WTC11 (cell line): ENCODE measurements at regions not wholly inside any gene's neighbourhood (a gene's known extent, or its start where the extent isn't known, plus 50 kb on each side); places are given as distances from the start of the nearest gene placed in this dataset.

Source experiments
- ATAC-seq: fragments of 200-7000 bp; cut with Tn5 transposase; 2 replicates; pipeline ENCODE4 v1.10.0; 2021; ENCODE audit warnings: mild to moderate bottlenecking, moderate library complexity
- CTCF ChIA-PET: fragments of 300-600 bp; sonication (Branson Sonifier 250); formaldehyde crosslinking; loops from one replicate; lab custom pipeline; 2021; ENCODE audit warnings: antibody characterized with exemption; lab: Charles Lee
- POLR2A ChIA-PET: fragments of 350-600 bp; sonication (Branson Sonifier 250); formaldehyde crosslinking; loops from one replicate; lab custom pipeline; 2021; ENCODE audit warnings: antibody characterized with exemption; lab: Charles Lee
- DNase-seq: peaks from one replicate; pipeline ENCODE4 v3.0.0; 2021; ENCODE audit warnings: low spot score
- H3K27ac Mint-ChIP-seq: 2 replicates; pipeline ENCODE4 v1.8.0; 2021; ENCODE audit warnings: mixed read lengths
- H3K27me3 Mint-ChIP-seq: 2 replicates; pipeline ENCODE4 v1.8.0; 2021; ENCODE audit warnings: low read depth, mild to moderate bottlenecking, moderate library complexity, mixed read lengths
- H3K36me3 Mint-ChIP-seq: 2 replicates; pipeline ENCODE4 v1.8.0; 2021; ENCODE audit warnings: mixed read lengths
- H3K4me1 Mint-ChIP-seq: 2 replicates; pipeline ENCODE4 v1.8.0; 2022; ENCODE audit warnings: mixed read lengths
- H3K4me3 Mint-ChIP-seq: 2 replicates; pipeline ENCODE4 v1.8.0; 2021; ENCODE audit warnings: mild to moderate bottlenecking, moderate library complexity, mixed read lengths
- H3K9me3 Mint-ChIP-seq: 2 replicates; pipeline ENCODE4 v1.8.0; 2021; ENCODE audit warnings: mixed read lengths
- CREM ChIP-seq: sonication (generic); formaldehyde crosslinking; IDR thresholded peaks from 2 replicates; pipeline ENCODE4 v1.8.1; 2022; ENCODE audit warnings: mild to moderate bottlenecking, missing genetic modification reagents, moderate library complexity
- ELF4 ChIP-seq: sonication (generic); formaldehyde crosslinking; IDR thresholded peaks from 2 replicates; pipeline ENCODE4 v1.8.1; 2022; ENCODE audit warnings: low read depth, mild to moderate bottlenecking, moderate library complexity, missing genetic modification reagents
- FOXJ3 ChIP-seq: sonication (generic); formaldehyde crosslinking; IDR thresholded peaks from 2 replicates; pipeline ENCODE4 v1.9.0; 2021; ENCODE audit warnings: missing genetic modification reagents, mild to moderate bottlenecking, borderline replicate concordance
- FOXK1 ChIP-seq: sonication (generic); formaldehyde crosslinking; IDR thresholded peaks from 2 replicates; pipeline ENCODE4 v1.8.0; 2022; ENCODE audit warnings: mild to moderate bottlenecking, moderate library complexity, missing genetic modification reagents
- FOXP1 ChIP-seq: sonication (generic); formaldehyde crosslinking; IDR thresholded peaks from 2 replicates; pipeline ENCODE4 v1.8.0; 2022; ENCODE audit warnings: missing genetic modification reagents, mild to moderate bottlenecking, moderate library complexity, borderline replicate concordance
- KAT7 ChIP-seq: sonication (generic); formaldehyde crosslinking; IDR thresholded peaks from 2 replicates; pipeline ENCODE4 v1.8.1; 2023; ENCODE audit warnings: missing genetic modification reagents, mild to moderate bottlenecking, borderline replicate concordance
- RELA ChIP-seq: sonication (generic); formaldehyde crosslinking; IDR thresholded peaks from 2 replicates; pipeline ENCODE4 v1.8.1; 2022; ENCODE audit warnings: missing genetic modification reagents, mild to moderate bottlenecking, borderline replicate concordance
- ZNF121 ChIP-seq: sonication (generic); formaldehyde crosslinking; IDR thresholded peaks from 2 replicates; pipeline ENCODE4 v1.8.0; 2023; ENCODE audit warnings: missing genetic modification reagents
- ZNF263 ChIP-seq: sonication (generic); formaldehyde crosslinking; IDR thresholded peaks from 2 replicates; pipeline ENCODE4 v1.8.1; 2022; ENCODE audit warnings: low read depth, mild to moderate bottlenecking, moderate library complexity, missing genetic modification reagents
- TF ChIP-seq, protein P1 (sequence below): sonication (generic); formaldehyde crosslinking; IDR thresholded peaks from 2 replicates; pipeline ENCODE4 v1.8.1; 2023; ENCODE audit warnings: mild to moderate bottlenecking, missing genetic modification reagents, moderate library complexity
- TF ChIP-seq, protein P2 (sequence below): sonication (generic); formaldehyde crosslinking; IDR thresholded peaks from 2 replicates; pipeline ENCODE4 v1.8.1; 2023; ENCODE audit warnings: mild to moderate bottlenecking, missing genetic modification reagents, moderate library complexity
- TF ChIP-seq, protein P3 (sequence below): sonication (generic); formaldehyde crosslinking; IDR thresholded peaks from 2 replicates; pipeline ENCODE4 v1.8.1; 2022; ENCODE audit warnings: mild to moderate bottlenecking, missing genetic modification reagents, moderate library complexity, borderline replicate concordance
- TF ChIP-seq, protein P4 (sequence below): sonication (generic); formaldehyde crosslinking; IDR thresholded peaks from 2 replicates; pipeline ENCODE4 v1.8.0; 2022; ENCODE audit warnings: missing genetic modification reagents
- TF ChIP-seq, protein P5 (sequence below): sonication (generic); formaldehyde crosslinking; IDR thresholded peaks from 2 replicates; pipeline ENCODE4 v1.8.1; 2023; ENCODE audit warnings: mild to moderate bottlenecking, missing genetic modification reagents
- TF ChIP-seq, protein P6 (sequence below): sonication (generic); formaldehyde crosslinking; IDR thresholded peaks from 2 replicates; pipeline ENCODE4 v1.8.1; 2022; ENCODE audit warnings: low read depth, missing genetic modification reagents, borderline replicate concordance
- TF ChIP-seq, protein P7 (sequence below): sonication (generic); formaldehyde crosslinking; IDR thresholded peaks from 2 replicates; pipeline ENCODE4 v1.8.0; 2022; ENCODE audit warnings: mild to moderate bottlenecking, missing genetic modification reagents

DNA sequence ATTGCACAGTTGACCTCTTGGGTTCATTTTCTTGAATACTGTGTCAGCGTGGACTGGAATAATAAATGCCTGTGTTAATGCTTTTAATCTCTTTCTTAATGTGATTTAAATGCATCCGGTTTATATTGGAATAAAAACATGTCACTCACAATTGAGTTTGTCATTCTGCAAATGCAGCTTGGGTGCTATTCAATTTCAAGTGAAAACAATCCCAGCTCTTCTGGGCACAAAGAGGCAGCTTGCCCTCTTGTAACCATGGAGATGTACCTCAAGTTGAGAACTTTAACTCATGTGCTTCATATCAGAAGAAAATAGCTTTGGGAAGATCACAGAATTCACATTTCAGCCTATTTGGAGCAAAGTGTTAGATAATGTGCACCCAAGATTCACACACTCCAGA, 355.7 kb upstream of the GNPDA2 start:
- H3K36me3 Mint-ChIP-seq = peaks cover 3% of the 10 kb centered on the region
- H3K9me3 Mint-ChIP-seq = peaks cover 40% of the 10 kb centered on the region
- TF ChIP-seq RELA (CRISPR knock-in tag) (no peak), FOXJ3 (CRISPR knock-in tag) (no peak), ELF4 (CRISPR knock-in tag) (no peak), ZNF263 (no peak), CREM (no peak), KAT7 (CRISPR knock-in tag) (no peak)
- TF ChIP-seq, protein P1, sequence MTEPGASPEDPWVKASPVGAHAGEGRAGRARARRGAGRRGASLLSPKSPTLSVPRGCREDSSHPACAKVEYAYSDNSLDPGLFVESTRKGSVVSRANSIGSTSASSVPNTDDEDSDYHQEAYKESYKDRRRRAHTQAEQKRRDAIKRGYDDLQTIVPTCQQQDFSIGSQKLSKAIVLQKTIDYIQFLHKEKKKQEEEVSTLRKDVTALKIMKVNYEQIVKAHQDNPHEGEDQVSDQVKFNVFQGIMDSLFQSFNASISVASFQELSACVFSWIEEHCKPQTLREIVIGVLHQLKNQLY (CRISPR knock-in tag) = no peak
- TF ChIP-seq, protein P2, sequence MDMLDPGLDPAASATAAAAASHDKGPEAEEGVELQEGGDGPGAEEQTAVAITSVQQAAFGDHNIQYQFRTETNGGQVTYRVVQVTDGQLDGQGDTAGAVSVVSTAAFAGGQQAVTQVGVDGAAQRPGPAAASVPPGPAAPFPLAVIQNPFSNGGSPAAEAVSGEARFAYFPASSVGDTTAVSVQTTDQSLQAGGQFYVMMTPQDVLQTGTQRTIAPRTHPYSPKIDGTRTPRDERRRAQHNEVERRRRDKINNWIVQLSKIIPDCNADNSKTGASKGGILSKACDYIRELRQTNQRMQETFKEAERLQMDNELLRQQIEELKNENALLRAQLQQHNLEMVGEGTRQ (CRISPR knock-in tag) = no peak
- TF ChIP-seq, protein P3, sequence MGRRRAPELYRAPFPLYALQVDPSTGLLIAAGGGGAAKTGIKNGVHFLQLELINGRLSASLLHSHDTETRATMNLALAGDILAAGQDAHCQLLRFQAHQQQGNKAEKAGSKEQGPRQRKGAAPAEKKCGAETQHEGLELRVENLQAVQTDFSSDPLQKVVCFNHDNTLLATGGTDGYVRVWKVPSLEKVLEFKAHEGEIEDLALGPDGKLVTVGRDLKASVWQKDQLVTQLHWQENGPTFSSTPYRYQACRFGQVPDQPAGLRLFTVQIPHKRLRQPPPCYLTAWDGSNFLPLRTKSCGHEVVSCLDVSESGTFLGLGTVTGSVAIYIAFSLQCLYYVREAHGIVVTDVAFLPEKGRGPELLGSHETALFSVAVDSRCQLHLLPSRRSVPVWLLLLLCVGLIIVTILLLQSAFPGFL (CRISPR knock-in tag) = no peak
- TF ChIP-seq, protein P4, sequence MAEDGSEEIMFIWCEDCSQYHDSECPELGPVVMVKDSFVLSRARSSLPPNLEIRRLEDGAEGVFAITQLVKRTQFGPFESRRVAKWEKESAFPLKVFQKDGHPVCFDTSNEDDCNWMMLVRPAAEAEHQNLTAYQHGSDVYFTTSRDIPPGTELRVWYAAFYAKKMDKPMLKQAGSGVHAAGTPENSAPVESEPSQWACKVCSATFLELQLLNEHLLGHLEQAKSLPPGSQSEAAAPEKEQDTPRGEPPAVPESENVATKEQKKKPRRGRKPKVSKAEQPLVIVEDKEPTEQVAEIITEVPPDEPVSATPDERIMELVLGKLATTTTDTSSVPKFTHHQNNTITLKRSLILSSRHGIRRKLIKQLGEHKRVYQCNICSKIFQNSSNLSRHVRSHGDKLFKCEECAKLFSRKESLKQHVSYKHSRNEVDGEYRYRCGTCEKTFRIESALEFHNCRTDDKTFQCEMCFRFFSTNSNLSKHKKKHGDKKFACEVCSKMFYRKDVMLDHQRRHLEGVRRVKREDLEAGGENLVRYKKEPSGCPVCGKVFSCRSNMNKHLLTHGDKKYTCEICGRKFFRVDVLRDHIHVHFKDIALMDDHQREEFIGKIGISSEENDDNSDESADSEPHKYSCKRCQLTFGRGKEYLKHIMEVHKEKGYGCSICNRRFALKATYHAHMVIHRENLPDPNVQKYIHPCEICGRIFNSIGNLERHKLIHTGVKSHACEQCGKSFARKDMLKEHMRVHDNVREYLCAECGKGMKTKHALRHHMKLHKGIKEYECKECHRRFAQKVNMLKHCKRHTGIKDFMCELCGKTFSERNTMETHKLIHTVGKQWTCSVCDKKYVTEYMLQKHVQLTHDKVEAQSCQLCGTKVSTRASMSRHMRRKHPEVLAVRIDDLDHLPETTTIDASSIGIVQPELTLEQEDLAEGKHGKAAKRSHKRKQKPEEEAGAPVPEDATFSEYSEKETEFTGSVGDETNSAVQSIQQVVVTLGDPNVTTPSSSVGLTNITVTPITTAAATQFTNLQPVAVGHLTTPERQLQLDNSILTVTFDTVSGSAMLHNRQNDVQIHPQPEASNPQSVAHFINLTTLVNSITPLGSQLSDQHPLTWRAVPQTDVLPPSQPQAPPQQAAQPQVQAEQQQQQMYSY (CRISPR knock-in tag) = no peak
- TF ChIP-seq, protein P5, sequence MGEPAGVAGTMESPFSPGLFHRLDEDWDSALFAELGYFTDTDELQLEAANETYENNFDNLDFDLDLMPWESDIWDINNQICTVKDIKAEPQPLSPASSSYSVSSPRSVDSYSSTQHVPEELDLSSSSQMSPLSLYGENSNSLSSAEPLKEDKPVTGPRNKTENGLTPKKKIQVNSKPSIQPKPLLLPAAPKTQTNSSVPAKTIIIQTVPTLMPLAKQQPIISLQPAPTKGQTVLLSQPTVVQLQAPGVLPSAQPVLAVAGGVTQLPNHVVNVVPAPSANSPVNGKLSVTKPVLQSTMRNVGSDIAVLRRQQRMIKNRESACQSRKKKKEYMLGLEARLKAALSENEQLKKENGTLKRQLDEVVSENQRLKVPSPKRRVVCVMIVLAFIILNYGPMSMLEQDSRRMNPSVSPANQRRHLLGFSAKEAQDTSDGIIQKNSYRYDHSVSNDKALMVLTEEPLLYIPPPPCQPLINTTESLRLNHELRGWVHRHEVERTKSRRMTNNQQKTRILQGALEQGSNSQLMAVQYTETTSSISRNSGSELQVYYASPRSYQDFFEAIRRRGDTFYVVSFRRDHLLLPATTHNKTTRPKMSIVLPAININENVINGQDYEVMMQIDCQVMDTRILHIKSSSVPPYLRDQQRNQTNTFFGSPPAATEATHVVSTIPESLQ (CRISPR knock-in tag) = no peak
- TF ChIP-seq, protein P6, sequence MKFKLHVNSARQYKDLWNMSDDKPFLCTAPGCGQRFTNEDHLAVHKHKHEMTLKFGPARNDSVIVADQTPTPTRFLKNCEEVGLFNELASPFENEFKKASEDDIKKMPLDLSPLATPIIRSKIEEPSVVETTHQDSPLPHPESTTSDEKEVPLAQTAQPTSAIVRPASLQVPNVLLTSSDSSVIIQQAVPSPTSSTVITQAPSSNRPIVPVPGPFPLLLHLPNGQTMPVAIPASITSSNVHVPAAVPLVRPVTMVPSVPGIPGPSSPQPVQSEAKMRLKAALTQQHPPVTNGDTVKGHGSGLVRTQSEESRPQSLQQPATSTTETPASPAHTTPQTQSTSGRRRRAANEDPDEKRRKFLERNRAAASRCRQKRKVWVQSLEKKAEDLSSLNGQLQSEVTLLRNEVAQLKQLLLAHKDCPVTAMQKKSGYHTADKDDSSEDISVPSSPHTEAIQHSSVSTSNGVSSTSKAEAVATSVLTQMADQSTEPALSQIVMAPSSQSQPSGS = no peak
- no peak overlapping the region for H3K4me3 Mint-ChIP-seq
- DNase-seq = no peak
- H3K27me3 Mint-ChIP-seq = no peaks in the 10 kb centered on the region; the same call in 1 of the 2 replicates
- H3K4me1 Mint-ChIP-seq = no peaks in the 10 kb centered on the region
- CTCF ChIA-PET = no interaction called here
- no peak for ATAC-seq
- POLR2A ChIA-PET = no interaction called here
- no peak overlapping the region for H3K27ac Mint-ChIP-seq

DNA sequence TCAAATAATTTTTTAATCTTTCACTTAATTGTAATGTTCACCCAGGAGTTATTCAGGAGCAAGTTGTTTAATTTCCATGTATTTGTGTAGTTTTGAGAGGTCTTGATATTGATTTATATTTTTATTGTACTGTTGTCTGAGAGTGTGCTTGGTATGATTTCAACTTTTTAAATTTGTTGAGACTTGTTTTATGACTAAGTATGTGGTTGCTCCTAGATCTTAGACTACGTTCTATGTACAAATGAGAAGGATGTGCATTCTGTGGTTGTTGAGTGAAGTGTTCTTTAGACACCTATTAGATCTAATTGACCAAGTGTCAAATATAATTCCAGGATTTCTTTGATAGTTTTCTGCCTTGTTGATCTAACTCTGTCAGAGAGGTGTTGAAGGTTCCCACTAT, 353.3 kb upstream of the GNPDA2 start:
- no peak overlapping the region for H3K27ac Mint-ChIP-seq
- no peaks in the 10 kb centered on the region for H3K4me1 Mint-ChIP-seq
- POLR2A ChIA-PET = no interaction called here
- no peak for TF ChIP-seq CREM
- no peak for TF ChIP-seq FOXK1 (CRISPR knock-in tag)
- no peak for TF ChIP-seq FOXP1 (CRISPR knock-in tag)
- TF ChIP-seq, protein P7, sequence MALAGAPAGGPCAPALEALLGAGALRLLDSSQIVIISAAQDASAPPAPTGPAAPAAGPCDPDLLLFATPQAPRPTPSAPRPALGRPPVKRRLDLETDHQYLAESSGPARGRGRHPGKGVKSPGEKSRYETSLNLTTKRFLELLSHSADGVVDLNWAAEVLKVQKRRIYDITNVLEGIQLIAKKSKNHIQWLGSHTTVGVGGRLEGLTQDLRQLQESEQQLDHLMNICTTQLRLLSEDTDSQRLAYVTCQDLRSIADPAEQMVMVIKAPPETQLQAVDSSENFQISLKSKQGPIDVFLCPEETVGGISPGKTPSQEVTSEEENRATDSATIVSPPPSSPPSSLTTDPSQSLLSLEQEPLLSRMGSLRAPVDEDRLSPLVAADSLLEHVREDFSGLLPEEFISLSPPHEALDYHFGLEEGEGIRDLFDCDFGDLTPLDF (CRISPR knock-in tag) = no peak
- TF ChIP-seq ZNF121 (CRISPR knock-in tag) = no peak
- CTCF ChIA-PET = no interaction called here
- no peaks in the 10 kb centered on the region; the same call in 1 of the 2 replicates for H3K27me3 Mint-ChIP-seq
- no peak for DNase-seq
- no peak overlapping the region for H3K4me3 Mint-ChIP-seq
- no peak for ATAC-seq
- H3K9me3 Mint-ChIP-seq = peaks cover 40% of the 10 kb centered on the region
- H3K36me3 Mint-ChIP-seq = peaks cover 3% of the 10 kb centered on the region
